Right lobe of liver (tissue), 6 donors: ENCODE measurements at regions not wholly inside any gene's neighbourhood (a gene's known extent, or its start where the extent isn't known, plus 50 kb on each side); places are given as distances from the start of the nearest gene placed in this dataset.

ENCODE experiments used
- ATAC-seq, 4 donors: fragments of 200-7000 bp; cut with Tn5 transposase; one replicate each; pipeline ENCODE4 v1.9.1; 2020; ENCODE audit warnings: mild to moderate bottlenecking in 4 of 4, moderate library complexity in 4 of 4
- DNase-seq, 3 donors: peaks; one replicate each; pipeline ENCODE4 v3.0.0-alpha.2; 2020
- H3K27ac ChIP-seq, 3 donors: fragments of 200-600 bp; one replicate each; pipeline ENCODE4 v1.8.0; 2022
- H3K27me3 ChIP-seq, 2 donors: fragments of 200-600 bp; one replicate each; pipeline ENCODE4 v1.8.0; 2022
- H3K36me3 ChIP-seq, 4 donors: fragments of 200-600 bp; sonication (generic) in 1 of 4; one replicate each; pipeline versions ENCODE4 v1.5.1 to v1.8.0; 2017 to 2022; ENCODE audit warnings: control low read depth in 1 of 4
- H3K4me1 ChIP-seq, 4 donors: fragments of 200-600 bp; sonication (generic) in 1 of 4; one replicate each; pipeline versions ENCODE4 v1.5.1 to v1.8.0; 2017 to 2022; ENCODE audit warnings: control low read depth in 1 of 4
- H3K4me3 ChIP-seq, 3 donors: fragments of 200-600 bp; one replicate each; pipeline ENCODE4 v1.8.0; 2022
- H3K9me3 ChIP-seq, 4 donors: fragments of 200-600 bp; sonication (generic) in 1 of 4; one replicate each; pipeline versions ENCODE4 v1.5.1 to v1.8.0; 2017 to 2022; ENCODE audit warnings: control low read depth in 1 of 4
- CTCF ChIP-seq, 4 donors: fragments of 200-600 bp in 3 of 4; fragments of 450-650 bp in 1 of 4; IDR thresholded peaks; one replicate each; pipeline versions ENCODE4 v1.5.1 to v1.8.0; 2016 to 2022; ENCODE audit warnings: antibody characterized with exemption in 4 of 4, mild to moderate bottlenecking in 2 of 4
- POLR2A ChIP-seq: fragments of 450-650 bp; IDR thresholded peaks from one replicate; pipeline ENCODE4 v1.6.1; 2017; ENCODE audit warnings: antibody characterized with exemption, mild to moderate bottlenecking
- WGBS: methylation state at CpG from one replicate; pipeline ENCODE4 v1.1.6; 2018; ENCODE audit warnings: low coverage, low lambda C conversion rate; ENCODE audit not compliant: insufficient coverage; ENCODE audit errors: missing lambda C conversion rate; 5-methylcytosine and 5-hydroxymethylcytosine counted together
- intact Hi-C, 2 donors: fragments of 100-400 bp; cut with DNase I; formaldehyde crosslinking; loops; one replicate each; pipeline versions ENCODE4 v1.11.2 to v1.14.1; 2022
- donor health status: DM: no; HTN: yes; CAD: no.
- donor health status: DM: no; HTN: no; CAD: no.
- donor health status: DM: no; HTN: no; CAD: no.
- donor health status: DM: no; HTN: yes; CAD: no.
- donor health status: DM: no; HTN: yes; CAD: no.

DNA sequence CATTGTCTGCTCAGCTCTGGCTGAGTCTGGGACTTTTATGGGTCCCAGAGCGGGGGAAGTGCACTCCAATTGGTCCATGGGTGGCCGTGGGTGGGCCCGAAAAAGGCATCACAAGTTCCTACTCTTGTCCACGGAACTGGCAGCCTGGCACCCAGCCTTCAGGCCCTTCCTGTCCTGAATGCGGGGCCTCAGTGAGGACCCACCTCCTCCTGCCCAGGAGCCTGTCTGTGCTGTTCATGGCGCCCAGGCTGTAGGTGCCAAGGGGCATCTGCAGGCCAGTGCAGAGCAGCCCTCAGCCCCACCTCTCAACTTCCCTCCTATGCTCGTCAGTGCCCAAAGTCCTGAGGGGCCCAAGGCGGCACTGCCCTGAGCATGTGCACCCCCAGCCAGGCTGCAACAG, 411.7 kb upstream of the KIRREL3 start:
- no peaks in the 10 kb centered on the region for H3K4me1 ChIP-seq
- no peak for TF ChIP-seq CTCF (IDR thresholded peaks at IDR 0.05)
- TF ChIP-seq POLR2A = no peak
- intact Hi-C loops = no loop called here
- no peak overlapping the region for H3K4me3 ChIP-seq
- DNase-seq (no peak), ATAC-seq (no peak)
- no peaks in the 10 kb centered on the region for H3K27me3 ChIP-seq
- H3K27ac ChIP-seq = no peak overlapping the region
- no CpG with 5 or more reads among the region's 8 CpGs for WGBS
- no peaks in the 10 kb centered on the region for H3K9me3 ChIP-seq
- H3K36me3 ChIP-seq = no peaks in the 10 kb centered on the region

DNA sequence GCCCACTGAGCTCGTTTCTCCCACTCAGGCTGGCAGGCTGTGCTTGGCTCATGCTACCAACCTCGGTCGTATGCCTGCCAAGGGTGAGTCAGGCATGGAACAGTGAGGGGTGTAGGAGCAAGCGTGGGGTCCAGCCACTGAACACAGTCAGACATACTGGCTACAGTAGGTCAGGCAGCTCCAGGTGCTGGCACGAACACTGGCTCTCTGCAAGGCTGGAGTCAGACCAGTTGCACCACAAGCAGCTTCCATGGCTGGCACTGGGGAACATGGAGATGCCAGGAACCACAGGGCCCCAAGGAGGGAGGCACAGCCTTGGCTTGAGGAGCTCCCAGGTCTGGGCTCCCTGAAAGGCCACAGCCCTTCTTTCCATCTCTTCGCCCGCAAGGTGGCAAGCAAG, 410.7 kb upstream of the KIRREL3 start:
- WGBS = 94% methylated on average over 4 of the region's 7 CpGs
- no peak for ATAC-seq
- DNase-seq = no peak
- H3K27ac ChIP-seq = no peak overlapping the region
- H3K36me3 ChIP-seq = no peaks in the 10 kb centered on the region
- H3K9me3 ChIP-seq = no peaks in the 10 kb centered on the region
- TF ChIP-seq POLR2A = no peak
- no peak for TF ChIP-seq CTCF (IDR thresholded peaks at IDR 0.05)
- H3K4me1 ChIP-seq = no peaks in the 10 kb centered on the region
- H3K27me3 ChIP-seq = no peaks in the 10 kb centered on the region
- intact Hi-C loops = no loop called here
- no peak overlapping the region for H3K4me3 ChIP-seq

GRCh38 chr11:127395034-127395433, 394.5 kb upstream of the KIRREL3 start:
- 50% methylated on average over 5 of the region's 5 CpGs for WGBS
- no peak for TF ChIP-seq CTCF (IDR thresholded peaks at IDR 0.05)
- TF ChIP-seq POLR2A = no peak
- Histone ChIP-seq H3K36me3 (no peaks in the 10 kb centered on the region), H3K27me3 (peaks cover 0 to 3% of the 10 kb centered on the region in 2 donors), H3K27ac (no peak overlapping the region), H3K4me3 (no peak overlapping the region), H3K4me1 (no peaks in the 10 kb centered on the region), H3K9me3 (no peaks in the 10 kb centered on the region)
- DNase-seq = no peak
- intact Hi-C loops = no loop called here
- peak in 1 of 4 donors; percentile 22 for ATAC-seq

GRCh38 chr11:127393460-127393997, 393.0 kb upstream of the KIRREL3 start:
- Histone ChIP-seq H3K27ac (no peak overlapping the region), H3K4me3 (no peak overlapping the region), H3K36me3 (no peaks in the 10 kb centered on the region), H3K27me3 (peaks cover 0 to 3% of the 10 kb centered on the region in 2 donors), H3K9me3 (no peaks in the 10 kb centered on the region), H3K4me1 (no peaks in the 10 kb centered on the region)
- 39% methylated on average over 4 of the region's 4 CpGs for WGBS
- intact Hi-C loops = no loop called here
- no peak for DNase-seq
- TF ChIP-seq POLR2A = no peak
- no peak for TF ChIP-seq CTCF (IDR thresholded peaks at IDR 0.05)
- ATAC-seq = no peak

- intact Hi-C loops = no loop called here
- no peak overlapping the region for H3K27ac ChIP-seq
- no peaks in the 10 kb centered on the region for H3K4me1 ChIP-seq
- H3K4me3 ChIP-seq = no peak overlapping the region
- TF ChIP-seq POLR2A (no peak), CTCF (IDR thresholded peaks at IDR 0.05) (no peak)
- no peaks in the 10 kb centered on the region for H3K36me3 ChIP-seq
- WGBS = 50% methylated on average over 1 of the region's 2 CpGs
- peaks cover 0 to 3% of the 10 kb centered on the region in 2 donors for H3K27me3 ChIP-seq
- ATAC-seq (no peak), DNase-seq (no peak)
- H3K9me3 ChIP-seq = no peaks in the 10 kb centered on the region
These were observed 392.0 kb upstream of the KIRREL3 start for GRCh38 chr11:127392575-127392974.
